HepG2 (cell line): ENCODE measurements at regions not wholly inside any gene's neighbourhood (a gene's known extent, or its start where the extent isn't known, plus 50 kb on each side); places are given as distances from the start of the nearest gene placed in this dataset.

ENCODE experiments used
- ATAC-seq: fragments of 200-7000 bp; cut with Tn5 transposase; 3 replicates; pipeline ENCODE4 v1.9.1; 2020; ENCODE audit warnings: mild to moderate bottlenecking, moderate library complexity
- BruUV-seq: library from RNA; stranded (reverse); fragments of 400-500 nt; replicated peaks from 2 replicates; lab custom pipeline; 2021; lab: Mats Ljungman, UMichigan
- CTCF ChIA-PET: fragments of 300-600 bp; formaldehyde crosslinking; extraction: SDS; loops from one replicate; lab custom pipeline; 2021; ENCODE audit warnings: low total read pairs, inconsistent platforms, low intra/inter-chr PET ratio; lab: Yijun Ruan, JAX
- POLR2A ChIA-PET: fragments of 350-600 bp; sonication (Branson Sonifier 250); formaldehyde crosslinking; loops from one replicate; lab custom pipeline; 2020; ENCODE audit warnings: antibody characterized with exemption, inconsistent platforms; lab: Yijun Ruan, JAX
- DNase-seq: peaks from one replicate; pipeline ENCODE4 v3.0.0-alpha.2; 2015; ENCODE audit warnings: low spot score
- FAIRE-seq: peaks from 3 replicates; lab custom pipeline; 2011; peaks lifted over from hg19 to GRCh38; lab: Jason Lieb, UNC
- H2AFZ ChIP-seq: one replicate; pipeline ENCODE4 v1.6.1; 2011; ENCODE audit warnings: low read length, inconsistent platforms
- H3K27ac ChIP-seq: fragments of 300-600 bp; 3 replicates; pipeline ENCODE4 v1.8.0; 2011; ENCODE audit warnings: mixed run types, mild to moderate bottlenecking, mixed read lengths, low read length, inconsistent platforms; ENCODE audit not compliant: insufficient read depth; ENCODE audit errors: extremely low read length
- H3K27me3 ChIP-seq, 2 experiments: fragments of 200-600 bp in 1 of 2; 2 replicates in 1 of 2; 3 replicates in 1 of 2; pipeline versions ENCODE4 v1.6.0 to v1.8.0; 2011; ENCODE audit warnings: low read length in 2 of 2, mild to moderate bottlenecking in 2 of 2, moderate library complexity in 2 of 2, inconsistent platforms in 1 of 2; ENCODE audit not compliant: insufficient read depth in 2 of 2, control insufficient read depth in 1 of 2
- H3K36me3 ChIP-seq, 2 experiments: fragments of 200-600 bp in 1 of 2; replicated peaks in 1 of 2; 2 replicates in 1 of 2; 3 replicates in 1 of 2; pipeline versions ENCODE4 v1.5.1 to v1.8.0; 2011; ENCODE audit warnings: low read length in 2 of 2, inconsistent platforms in 1 of 2; ENCODE audit not compliant: insufficient read depth in 2 of 2, control insufficient read depth in 1 of 2
- H3K4me1 ChIP-seq: 2 replicates; pipeline ENCODE4 v1.5.1; 2012; ENCODE audit warnings: low read length, inconsistent platforms; ENCODE audit not compliant: insufficient read depth
- H3K4me2 ChIP-seq: 2 replicates; pipeline ENCODE4 v1.6.0; 2011; ENCODE audit warnings: low read depth, low read length, inconsistent platforms
- H3K4me3 ChIP-seq, 3 experiments: fragments of 200-600 bp in 1 of 3; sonication (generic), shearing (Covaris generic) in 1 of 3; replicated peaks in 1 of 3; 2 replicates each; pipeline ENCODE4 v1.5.1; 2011 to 2016; ENCODE audit warnings: low read length in 3 of 3, inconsistent platforms in 2 of 3, low read depth in 2 of 3, mild to moderate bottlenecking in 2 of 3, control low read depth in 1 of 3, mixed read lengths in 1 of 3; ENCODE audit not compliant: insufficient read depth in 1 of 3
- H3K79me2 ChIP-seq: one replicate; pipeline ENCODE4 v1.6.1; 2011; ENCODE audit warnings: low read length, inconsistent platforms; ENCODE audit not compliant: insufficient read depth
- H3K9ac ChIP-seq: 2 replicates; pipeline ENCODE4 v1.6.0; 2011; ENCODE audit warnings: mild to moderate bottlenecking, low read depth, low read length, inconsistent platforms; ENCODE audit not compliant: insufficient read depth
- H3K9me3 ChIP-seq: 2 replicates; pipeline ENCODE4 v1.5.1; 2012; ENCODE audit warnings: mild to moderate bottlenecking, low read length
- H4K20me1 ChIP-seq: 2 replicates; pipeline ENCODE4 v1.6.0; 2011; ENCODE audit warnings: inconsistent platforms, mild to moderate bottlenecking, low read length, moderate library complexity; ENCODE audit not compliant: insufficient read depth
- CSRNP1 ChIP-seq: sonication (generic); formaldehyde crosslinking; IDR thresholded peaks from 2 replicates; pipeline ENCODE4 v1.8.1; 2023; ENCODE audit warnings: mild to moderate bottlenecking, missing genetic modification reagents
- HIVEP1 ChIP-seq: sonication (generic); formaldehyde crosslinking; IDR thresholded peaks from 2 replicates; pipeline ENCODE4 v1.4.0; 2020; ENCODE audit warnings: mild to moderate bottlenecking, missing genetic modification reagents
- HNRNPLL ChIP-seq: fragments of 200-400 bp; formaldehyde crosslinking; IDR thresholded peaks from 2 replicates; pipeline ENCODE4 v1.6.1; 2017; ENCODE audit warnings: mild to moderate bottlenecking, low read depth, low read length; ENCODE audit not compliant: poor library complexity, severe bottlenecking
- JUNB ChIP-seq: sonication (generic); formaldehyde crosslinking; IDR thresholded peaks from 2 replicates; pipeline ENCODE4 v1.8.0; 2022; ENCODE audit warnings: missing genetic modification reagents, mild to moderate bottlenecking, borderline replicate concordance
- LRRFIP1 ChIP-seq: sonication (generic); formaldehyde crosslinking; conservative IDR thresholded peaks from 2 replicates; pipeline ENCODE4 v1.4.0; 2020; ENCODE audit warnings: missing genetic modification reagents
- MAF1 ChIP-seq: sonication (generic); formaldehyde crosslinking; IDR thresholded peaks from 2 replicates; pipeline ENCODE4 v1.5.0; 2020; ENCODE audit warnings: missing genetic modification reagents, borderline replicate concordance
- MLXIP ChIP-seq: sonication (generic); formaldehyde crosslinking; IDR thresholded peaks from 2 replicates; pipeline ENCODE4 v1.9.0; 2021; ENCODE audit warnings: missing genetic modification reagents, borderline replicate concordance
- NFYB ChIP-seq: sonication (generic); formaldehyde crosslinking; IDR thresholded peaks from 2 replicates; pipeline ENCODE4 v1.4.0; 2020; ENCODE audit warnings: missing genetic modification reagents
- PCBP2 ChIP-seq: fragments of 200-400 bp; formaldehyde crosslinking; optimal IDR thresholded peaks from 2 replicates; pipeline ENCODE3; 2018; ENCODE audit warnings: low read length, low read depth; ENCODE audit not compliant: poor library complexity, severe bottlenecking
- PRPF4 ChIP-seq: fragments of 200-400 bp; formaldehyde crosslinking; IDR thresholded peaks from 2 replicates; pipeline ENCODE4 v1.6.1; 2016; ENCODE audit warnings: low read length, low read depth; ENCODE audit not compliant: poor library complexity, severe bottlenecking
- SP5 ChIP-seq: IDR thresholded peaks from 2 replicates; pipeline ENCODE4 v1.6.1; 2016; ENCODE audit warnings: low read depth, borderline replicate concordance
- ZNF281 ChIP-seq: sonication (generic); formaldehyde crosslinking; IDR thresholded peaks from 2 replicates; pipeline ENCODE4 v1.4.0; 2020; ENCODE audit warnings: missing genetic modification reagents, borderline replicate concordance
- ZNF331 ChIP-seq: sonication (generic); formaldehyde crosslinking; IDR thresholded peaks from 2 replicates; pipeline ENCODE4 v1.4.0; 2020; ENCODE audit warnings: missing genetic modification reagents
- ZNF33B ChIP-seq: sonication (generic); formaldehyde crosslinking; IDR thresholded peaks from 2 replicates; pipeline ENCODE4 v1.5.1; 2020; ENCODE audit warnings: mild to moderate bottlenecking, missing genetic modification reagents
- ZNF558 ChIP-seq: sonication (generic); formaldehyde crosslinking; IDR thresholded peaks from 2 replicates; pipeline ENCODE4 v1.9.0; 2022; ENCODE audit warnings: mild to moderate bottlenecking, missing genetic modification reagents, borderline replicate concordance
- ZNF761 ChIP-seq: sonication (generic); formaldehyde crosslinking; conservative IDR thresholded peaks from 2 replicates; pipeline ENCODE4 v1.4.0; 2020; ENCODE audit warnings: mild to moderate bottlenecking, missing genetic modification reagents
- WGBS: methylation state at CpG from one replicate; pipeline ENCODE4 v1.1.6; 2017; ENCODE audit warnings: low lambda C conversion rate; 5-methylcytosine and 5-hydroxymethylcytosine counted together
- in situ Hi-C: cut with HindIII; loops from 2 replicates; pipeline ENCODE4 v1.10.0; 2017; ENCODE audit warnings: low pct_unique_long_range_greater_than_20kb; ENCODE audit not compliant: extremely low pct_ligation_motif_present
- intact Hi-C: fragments of 100-400 bp; cut with micrococcal nuclease; formaldehyde crosslinking; loops from one replicate; pipeline ENCODE4 v1.10.0; 2022; ENCODE audit not compliant: unreplicated experiment

GRCh38 chr7:43041105-43041504 is 71.3 kb upstream of the HECW1 start:
- H2AFZ ChIP-seq, result no peak overlapping the region
- H3K79me2 ChIP-seq, result no peaks in the 10 kb centered on the region
- H3K36me3 ChIP-seq, result no peaks in the 10 kb centered on the region
- no peaks in the 10 kb centered on the region for H3K9me3 ChIP-seq
- 0 out of 5 replicates have a peak, but pooled peaks cover 1 to 2% of the 10 kb centered on the region in 2 experiments for H3K27me3 ChIP-seq
- ChIA-PET CTCF (no interaction called here), POLR2A (no interaction called here)
- DNase-seq, result no peak
- H3K9ac ChIP-seq, result no peak overlapping the region
- intact Hi-C loops (no loop called here), in situ Hi-C loops (no loop called here)
- BruUV-seq, result no TSS peak
- H3K4me3 ChIP-seq, result no peak overlapping the region
- no peaks in the 10 kb centered on the region for H4K20me1 ChIP-seq
- no peak for FAIRE-seq
- H3K27ac ChIP-seq, result no peak overlapping the region
- WGBS, result 0% methylated on average over 2 of the region's 2 CpGs
- ATAC-seq, result no peak
- H3K4me2 ChIP-seq, result no peak overlapping the region
- no peaks in the 10 kb centered on the region for H3K4me1 ChIP-seq
- TF ChIP-seq MLXIP (CRISPR knock-in tag) (no peak), MAF1 (CRISPR knock-in tag) (no peak), HIVEP1 (CRISPR knock-in tag) (no peak), ZNF761 (no peak), ZNF331 (no peak), CSRNP1 (CRISPR knock-in tag) (no peak), JUNB (no peak), ZNF558 (CRISPR knock-in tag) (no peak), SP5 (CRISPR knock-in tag) (no peak), HNRNPLL (no peak), PCBP2 (no peak), ZNF281 (CRISPR knock-in tag) (no peak), ZNF33B (CRISPR knock-in tag) (no peak), PRPF4 (no peak), NFYB (CRISPR knock-in tag) (no peak), LRRFIP1 (CRISPR knock-in tag) (no peak)
